ENCODE measurements at regions not wholly inside any gene's neighbourhood (a gene's known extent, or its start where the extent isn't known, plus 50 kb on each side); places are given as distances from the start of the nearest gene placed in this dataset.

- Histone ChIP-seq H3K9me3 (no peaks in the 10 kb centered on the region), H3K4me2 (peak overlapping the region; percentile 39), H3K4me1 (ENCODE audit: control insufficient read depth in 1 of 2, insufficient read depth in 2 of 2, low read depth in 1 of 2, low read length in 1 of 2) (peaks cover 21% of the 10 kb centered on the region in 2 experiments), H3K36me3 (replicated peaks in 1 of 2; ENCODE audit: control insufficient read depth in 1 of 2, insufficient read depth in 2 of 2, low read length in 1 of 2) (no peaks in the 10 kb centered on the region), H3K27me3 (ENCODE audit: insufficient read depth) (no peaks in the 10 kb centered on the region), H3K4me3 (ENCODE audit: low read depth in 2 of 2, low read length in 1 of 2) (no peak overlapping the region; a peak in 1 of 4 replicates), H3K27ac (ENCODE audit: low read depth in 2 of 2, low read length in 1 of 2) (peak overlapping the region; percentile 71 to 86), H3F3A (replicated peaks; ENCODE audit: insufficient read depth) (peaks cover 11% of the 10 kb centered on the region), H3K9ac (no peak overlapping the region), H3K79me2 (ENCODE audit: insufficient read depth) (no peaks in the 10 kb centered on the region), H4K20me1 (ENCODE audit: insufficient read depth) (no peaks in the 10 kb centered on the region), H3K9me2 (no peaks in the 10 kb centered on the region), H2AFZ (ENCODE audit: low read depth) (peak overlapping the region; percentile 7; the same call in 1 of the 2 replicates)
- POLR2A ChIA-PET = interaction anchor here (1.0 kb wide), 1 partner anchor 255 kb away, joined by 4 read pairs; no protein-coding TSS in a partner anchor
- peak; percentile 58 for DNase-seq
- CTCF ChIA-PET = interaction anchor here (0.7 to 4.3 kb wide), 17 partner anchors 8 to 271 kb away, joined by 3 to 22 read pairs (median 4); no protein-coding TSS in a partner anchor
- WGBS (ENCODE audit: low lambda C conversion rate) = 7% methylated on average over 5 of the region's 5 CpGs
- TF ChIP-seq YY1 (IDR thresholded peaks at IDR 0.05; ENCODE audit: low read depth) = peak; percentile 32; the same call in 1 of the 2 replicates
- TF ChIP-seq ZBTB33 (IDR thresholded peaks at IDR 0.05; ENCODE audit: borderline replicate concordance, low read depth) = peak; percentile 89
- peak; percentile 96 for TF ChIP-seq RXRA (IDR thresholded peaks at IDR 0.05; ENCODE audit: borderline replicate concordance, low read depth)
- no peak for TF ChIP-seq TAF1 (IDR thresholded peaks at IDR 0.05; ENCODE audit: borderline replicate concordance, low read depth, low read length)
- TF ChIP-seq, protein P1, sequence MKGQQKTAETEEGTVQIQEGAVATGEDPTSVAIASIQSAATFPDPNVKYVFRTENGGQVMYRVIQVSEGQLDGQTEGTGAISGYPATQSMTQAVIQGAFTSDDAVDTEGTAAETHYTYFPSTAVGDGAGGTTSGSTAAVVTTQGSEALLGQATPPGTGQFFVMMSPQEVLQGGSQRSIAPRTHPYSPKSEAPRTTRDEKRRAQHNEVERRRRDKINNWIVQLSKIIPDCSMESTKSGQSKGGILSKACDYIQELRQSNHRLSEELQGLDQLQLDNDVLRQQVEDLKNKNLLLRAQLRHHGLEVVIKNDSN (IDR thresholded peaks at IDR 0.05; ENCODE audit: borderline replicate concordance, low read depth) = no peak
- no peak for TF ChIP-seq MXI1 (IDR thresholded peaks at IDR 0.05; ENCODE audit: low read depth, low read length)
- TF ChIP-seq ELF1 (IDR thresholded peaks at IDR 0.05) = no peak; the same call in 1 of the 2 replicates
- TF ChIP-seq RFX5 (IDR thresholded peaks at IDR 0.05; ENCODE audit: low read length) = no peak
- TF ChIP-seq USF2 (IDR thresholded peaks at IDR 0.05; ENCODE audit: borderline replicate concordance, low read depth, low read length) = no peak
- TF ChIP-seq FOXJ3 (CRISPR knock-in tag; IDR thresholded peaks at IDR 0.05) = no peak
- TF ChIP-seq MEF2A (IDR thresholded peaks at IDR 0.05; ENCODE audit: borderline replicate concordance, low read depth) = peak; percentile 99
- peak; percentile 88 for TF ChIP-seq GATA2 (CRISPR knock-in tag; IDR thresholded peaks at IDR 0.05)
- no peak for TF ChIP-seq GABPA (IDR thresholded peaks at IDR 0.05; ENCODE audit: low read depth)
- no peak for TF ChIP-seq NRF1 (IDR thresholded peaks at IDR 0.05; ENCODE audit: low read depth, low read length)
- TF ChIP-seq, protein P2, sequence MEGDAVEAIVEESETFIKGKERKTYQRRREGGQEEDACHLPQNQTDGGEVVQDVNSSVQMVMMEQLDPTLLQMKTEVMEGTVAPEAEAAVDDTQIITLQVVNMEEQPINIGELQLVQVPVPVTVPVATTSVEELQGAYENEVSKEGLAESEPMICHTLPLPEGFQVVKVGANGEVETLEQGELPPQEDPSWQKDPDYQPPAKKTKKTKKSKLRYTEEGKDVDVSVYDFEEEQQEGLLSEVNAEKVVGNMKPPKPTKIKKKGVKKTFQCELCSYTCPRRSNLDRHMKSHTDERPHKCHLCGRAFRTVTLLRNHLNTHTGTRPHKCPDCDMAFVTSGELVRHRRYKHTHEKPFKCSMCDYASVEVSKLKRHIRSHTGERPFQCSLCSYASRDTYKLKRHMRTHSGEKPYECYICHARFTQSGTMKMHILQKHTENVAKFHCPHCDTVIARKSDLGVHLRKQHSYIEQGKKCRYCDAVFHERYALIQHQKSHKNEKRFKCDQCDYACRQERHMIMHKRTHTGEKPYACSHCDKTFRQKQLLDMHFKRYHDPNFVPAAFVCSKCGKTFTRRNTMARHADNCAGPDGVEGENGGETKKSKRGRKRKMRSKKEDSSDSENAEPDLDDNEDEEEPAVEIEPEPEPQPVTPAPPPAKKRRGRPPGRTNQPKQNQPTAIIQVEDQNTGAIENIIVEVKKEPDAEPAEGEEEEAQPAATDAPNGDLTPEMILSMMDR (IDR thresholded peaks at IDR 0.05) = no peak
- TF ChIP-seq REST (IDR thresholded peaks at IDR 0.05; ENCODE audit: low read depth, low read length) = 0 out of 2 replicates have a peak, but pooled peaks have one; percentile 13
- TF ChIP-seq NFIC (IDR thresholded peaks at IDR 0.05; ENCODE audit: borderline replicate concordance) = peak; percentile 100
- peak; percentile 10 for TF ChIP-seq RAD21 (IDR thresholded peaks at IDR 0.05; ENCODE audit: low read length)
- TF ChIP-seq TCF12 (IDR thresholded peaks at IDR 0.05) = peak; percentile 97
- TF ChIP-seq PBX3 (IDR thresholded peaks at IDR 0.05) = peak; percentile 98
- peak; percentile 87 to 96 for TF ChIP-seq EP300 (IDR thresholded peaks at IDR 0.05; ENCODE audit: borderline replicate concordance in 1 of 2, low read depth in 1 of 2, low read length in 1 of 2)
- TF ChIP-seq MAX (IDR thresholded peaks at IDR 0.05; ENCODE audit: low read depth) = peak; percentile 79
Observed at GRCh38 chr7:36048141-36048901, 104.7 kb upstream of the EEPD1 start.

Measured in SK-N-SH (cell line).